Right lobe of liver (tissue), 4 donors: ENCODE measurements at regions not wholly inside any gene's neighbourhood (a gene's known extent, or its start where the extent isn't known, plus 50 kb on each side); places are given as distances from the start of the nearest gene placed in this dataset.

Experiments
- POLR2A ChIP-seq: fragments of 450-650 bp; IDR thresholded peaks from one replicate; pipeline ENCODE4 v1.6.1; 2017; ENCODE audit warnings: antibody characterized with exemption, mild to moderate bottlenecking
- TF ChIP-seq, protein P1 (sequence below), 4 donors: fragments of 200-600 bp in 3 of 4; fragments of 450-650 bp in 1 of 4; IDR thresholded peaks; one replicate each; pipeline versions ENCODE4 v1.5.1 to v1.8.0; 2016 to 2022; ENCODE audit warnings: antibody characterized with exemption in 4 of 4, mild to moderate bottlenecking in 2 of 4
- donor health status: DM: no; HTN: no; CAD: no.
- donor health status: DM: no; HTN: no; CAD: no.
- donor health status: DM: no; HTN: yes; CAD: no.

DNA sequence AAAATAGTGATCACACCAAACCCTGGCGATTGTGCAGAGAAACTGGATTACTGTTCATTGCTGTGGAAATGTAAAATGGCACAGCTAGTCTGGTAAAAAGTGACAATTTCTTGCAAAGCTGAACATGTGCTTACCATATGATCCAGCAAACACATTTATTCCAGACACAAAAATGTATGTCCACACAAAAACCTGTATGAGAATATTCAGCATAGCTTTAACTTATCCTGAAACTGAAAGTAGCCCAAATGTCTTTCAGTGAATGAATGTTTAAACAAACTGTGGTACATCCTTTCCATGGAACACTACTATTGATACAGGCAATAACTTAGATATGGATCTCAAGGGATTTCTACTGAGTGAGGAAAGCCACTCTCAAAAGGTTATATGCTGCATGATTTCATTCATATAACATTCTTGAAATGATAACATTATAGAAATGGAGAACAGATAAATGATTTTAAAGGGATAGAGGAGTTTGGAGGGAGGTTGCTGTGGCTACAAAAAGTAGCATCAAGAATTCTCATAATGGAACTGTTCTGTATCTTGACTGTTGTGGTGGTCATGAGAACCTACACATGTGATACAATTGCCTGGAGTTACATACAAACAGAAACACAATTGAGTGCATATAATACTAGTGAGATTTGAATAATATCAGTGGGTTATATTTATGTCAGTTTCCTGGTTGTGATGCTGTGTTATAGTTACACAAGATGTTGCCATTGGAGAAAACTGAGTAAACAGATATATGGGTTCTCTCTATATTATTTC is 70.7 kb upstream of the DPH6 start:
- TF ChIP-seq, protein P1, sequence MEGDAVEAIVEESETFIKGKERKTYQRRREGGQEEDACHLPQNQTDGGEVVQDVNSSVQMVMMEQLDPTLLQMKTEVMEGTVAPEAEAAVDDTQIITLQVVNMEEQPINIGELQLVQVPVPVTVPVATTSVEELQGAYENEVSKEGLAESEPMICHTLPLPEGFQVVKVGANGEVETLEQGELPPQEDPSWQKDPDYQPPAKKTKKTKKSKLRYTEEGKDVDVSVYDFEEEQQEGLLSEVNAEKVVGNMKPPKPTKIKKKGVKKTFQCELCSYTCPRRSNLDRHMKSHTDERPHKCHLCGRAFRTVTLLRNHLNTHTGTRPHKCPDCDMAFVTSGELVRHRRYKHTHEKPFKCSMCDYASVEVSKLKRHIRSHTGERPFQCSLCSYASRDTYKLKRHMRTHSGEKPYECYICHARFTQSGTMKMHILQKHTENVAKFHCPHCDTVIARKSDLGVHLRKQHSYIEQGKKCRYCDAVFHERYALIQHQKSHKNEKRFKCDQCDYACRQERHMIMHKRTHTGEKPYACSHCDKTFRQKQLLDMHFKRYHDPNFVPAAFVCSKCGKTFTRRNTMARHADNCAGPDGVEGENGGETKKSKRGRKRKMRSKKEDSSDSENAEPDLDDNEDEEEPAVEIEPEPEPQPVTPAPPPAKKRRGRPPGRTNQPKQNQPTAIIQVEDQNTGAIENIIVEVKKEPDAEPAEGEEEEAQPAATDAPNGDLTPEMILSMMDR (IDR thresholded peaks at IDR 0.05), result no peak
- no peak for TF ChIP-seq POLR2A
